T-helper 2 cell treated with Interferon-gamma antibody and Interleukin-4, amounts not matched to agents 5 μg/mL and 100 μg/mL, for 36 hours (primary cell): ENCODE measurements at regions not wholly inside any gene's neighbourhood (a gene's known extent, or its start where the extent isn't known, plus 50 kb on each side); places are given as distances from the start of the nearest gene placed in this dataset.

Experiments
- DNase-seq: peaks from one replicate; pipeline ENCODE4 v3.0.0; 2021; ENCODE audit warnings: low spot score
- H3K27ac Mint-ChIP-seq: one replicate; pipeline ENCODE4 v1.8.0; 2021; ENCODE audit warnings: mild to moderate bottlenecking, mixed read lengths
- H3K27me3 Mint-ChIP-seq: one replicate; pipeline ENCODE4 v1.8.0; 2021; ENCODE audit warnings: low read depth, mixed read lengths
- H3K36me3 Mint-ChIP-seq: one replicate; pipeline ENCODE4 v1.8.0; 2021; ENCODE audit warnings: low read depth, mixed read lengths
- H3K4me1 Mint-ChIP-seq: one replicate; pipeline ENCODE4 v1.8.0; 2021; ENCODE audit warnings: low read depth, mixed read lengths
- H3K4me3 Mint-ChIP-seq: one replicate; pipeline ENCODE4 v1.8.0; 2022; ENCODE audit warnings: mild to moderate bottlenecking, moderate library complexity, mixed read lengths
- H3K9me3 Mint-ChIP-seq: one replicate; pipeline ENCODE4 v1.8.0; 2021; ENCODE audit warnings: mixed read lengths

DNA sequence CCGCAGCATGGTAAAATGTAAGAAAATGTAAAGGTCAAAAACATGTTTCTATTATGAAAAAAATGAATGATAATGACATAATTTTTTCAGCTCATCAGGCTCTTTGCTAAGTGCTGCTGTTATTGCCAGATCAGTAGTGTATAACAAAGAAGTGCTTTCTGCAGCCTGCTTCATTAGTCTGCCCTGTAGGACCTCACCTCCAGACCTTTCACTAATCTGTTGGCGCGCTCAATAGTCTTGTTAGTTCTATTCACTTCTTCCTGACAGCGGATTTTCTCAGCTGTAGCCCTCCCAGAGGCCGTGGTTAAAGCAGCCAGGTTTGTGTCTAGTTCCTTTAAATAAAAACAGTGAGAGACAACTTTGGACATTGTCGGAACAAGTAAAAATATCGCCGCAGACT lies 97.7 kb downstream of the CDCA7 start:
- DNase-seq, result no peak
- Mint-ChIP-seq H3K4me1 (peaks cover 3% of the 10 kb centered on the region), H3K27me3 (peaks cover 25% of the 10 kb centered on the region), H3K4me3 (no peak overlapping the region), H3K36me3 (no peaks in the 10 kb centered on the region), H3K9me3 (no peaks in the 10 kb centered on the region), H3K27ac (no peak overlapping the region)

GRCh38 chr2:173456960-173457359 lies 102.3 kb downstream of the CDCA7 start:
- Mint-ChIP-seq H3K4me1 (no peaks in the 10 kb centered on the region), H3K9me3 (no peaks in the 10 kb centered on the region), H3K27me3 (peaks cover 10% of the 10 kb centered on the region), H3K4me3 (no peak overlapping the region), H3K27ac (no peak overlapping the region), H3K36me3 (no peaks in the 10 kb centered on the region)
- DNase-seq, result no peak

DNA sequence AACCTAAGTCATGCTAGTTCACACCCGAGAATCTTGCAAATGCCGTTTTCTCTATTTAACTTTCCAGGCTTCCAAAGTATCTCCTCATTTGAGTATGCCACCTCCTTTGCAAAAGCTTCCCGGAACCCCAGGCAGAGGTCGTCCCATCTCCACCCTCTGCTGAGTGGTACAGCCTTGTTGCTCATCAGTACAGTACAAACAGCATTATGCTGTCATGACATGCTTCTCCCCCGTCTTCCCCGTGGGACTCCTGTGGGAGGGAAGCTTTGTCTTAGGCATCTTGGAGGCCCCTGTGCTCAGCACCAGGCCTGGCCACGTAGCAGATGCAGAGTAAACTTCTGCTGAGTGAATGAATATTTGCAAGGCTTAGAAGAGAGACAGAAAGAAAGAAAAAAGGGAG lies 102.7 kb downstream of the CDCA7 start:
- Mint-ChIP-seq H3K9me3 (no peaks in the 10 kb centered on the region), H3K4me3 (no peak overlapping the region), H3K27ac (no peak overlapping the region), H3K36me3 (no peaks in the 10 kb centered on the region), H3K4me1 (no peaks in the 10 kb centered on the region), H3K27me3 (peaks cover 11% of the 10 kb centered on the region)
- no peak for DNase-seq

- Mint-ChIP-seq H3K4me1 (no peaks in the 10 kb centered on the region), H3K27me3 (peaks cover 16% of the 10 kb centered on the region), H3K27ac (no peak overlapping the region), H3K9me3 (no peaks in the 10 kb centered on the region), H3K4me3 (no peak overlapping the region), H3K36me3 (no peaks in the 10 kb centered on the region)
- DNase-seq, result no peak
These were observed 104.5 kb downstream of the CDCA7 start for GRCh38 chr2:173458991-173459780.

GRCh38 chr2:173462892-173463840 lies 108.5 kb downstream of the CDCA7 start:
- no peak overlapping the region for H3K27ac Mint-ChIP-seq
- no peak overlapping the region for H3K4me3 Mint-ChIP-seq
- H3K27me3 Mint-ChIP-seq, result peaks cover 12% of the 10 kb centered on the region
- no peak for DNase-seq
- H3K4me1 Mint-ChIP-seq, result no peaks in the 10 kb centered on the region
- no peaks in the 10 kb centered on the region for H3K36me3 Mint-ChIP-seq
- no peaks in the 10 kb centered on the region for H3K9me3 Mint-ChIP-seq

GRCh38 chr2:173463846-173464245 lies 109.2 kb downstream of the CDCA7 start:
- H3K27ac Mint-ChIP-seq, result no peak overlapping the region
- H3K9me3 Mint-ChIP-seq, result no peaks in the 10 kb centered on the region
- H3K4me1 Mint-ChIP-seq, result no peaks in the 10 kb centered on the region
- no peaks in the 10 kb centered on the region for H3K36me3 Mint-ChIP-seq
- peaks cover 12% of the 10 kb centered on the region for H3K27me3 Mint-ChIP-seq
- no peak overlapping the region for H3K4me3 Mint-ChIP-seq
- no peak for DNase-seq

GRCh38 chr2:173467751-173468150 lies 113.1 kb downstream of the CDCA7 start:
- Mint-ChIP-seq H3K36me3 (no peaks in the 10 kb centered on the region), H3K9me3 (peaks cover 3% of the 10 kb centered on the region), H3K4me1 (no peaks in the 10 kb centered on the region), H3K27ac (no peak overlapping the region), H3K4me3 (no peak overlapping the region), H3K27me3 (peaks cover 8% of the 10 kb centered on the region)
- no peak for DNase-seq

DNA sequence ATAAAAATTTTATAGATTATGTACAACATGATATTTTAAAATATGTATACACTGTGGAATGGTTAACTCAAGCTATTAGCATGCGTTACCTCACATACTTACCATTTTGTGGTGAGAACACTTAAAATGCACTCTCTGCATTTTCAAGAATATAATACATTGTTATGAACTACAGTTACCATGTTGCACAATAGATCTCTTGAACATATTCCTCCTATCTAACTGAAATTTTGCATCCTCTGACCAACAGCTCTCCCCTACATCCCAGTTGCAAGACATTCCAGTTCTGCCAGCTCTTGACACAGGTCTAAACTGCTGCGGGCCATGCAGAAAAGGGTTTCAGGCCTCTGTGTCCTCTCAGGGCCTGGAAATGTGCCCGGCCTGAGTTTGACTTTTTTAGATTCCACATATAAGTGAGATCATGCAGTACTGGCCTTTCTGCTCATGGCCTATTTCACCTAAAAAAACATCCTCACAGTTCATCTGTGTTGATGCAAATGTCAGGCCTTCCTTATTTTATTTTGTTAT lies 113.7 kb downstream of the CDCA7 start:
- Mint-ChIP-seq H3K4me1 (no peaks in the 10 kb centered on the region), H3K27me3 (peaks cover 3% of the 10 kb centered on the region), H3K9me3 (peaks cover 3% of the 10 kb centered on the region), H3K36me3 (no peaks in the 10 kb centered on the region), H3K4me3 (no peak overlapping the region), H3K27ac (no peak overlapping the region)
- DNase-seq, result no peak

DNA sequence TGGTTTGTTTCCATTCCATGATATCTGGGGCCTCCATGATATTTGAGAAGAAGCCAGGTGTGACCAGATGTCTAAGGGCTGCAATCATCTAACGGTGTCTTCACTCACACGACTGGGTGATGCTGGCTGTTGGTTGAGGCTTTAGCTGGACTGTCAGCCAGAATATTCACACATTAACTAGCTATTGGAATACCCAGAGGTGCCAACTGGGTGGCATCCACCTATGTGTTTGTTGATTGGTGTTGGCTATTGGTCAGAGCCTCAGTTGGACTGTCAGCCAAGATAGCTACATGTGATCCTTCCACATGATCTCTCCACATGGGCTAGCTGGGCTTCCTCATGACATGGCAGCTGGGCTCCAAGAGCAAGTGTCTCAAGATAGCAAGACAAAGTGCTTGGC lies 117.4 kb downstream of the CDCA7 start:
- H3K27ac Mint-ChIP-seq, result no peak overlapping the region
- H3K4me1 Mint-ChIP-seq, result no peaks in the 10 kb centered on the region
- DNase-seq, result no peak
- peaks cover 3% of the 10 kb centered on the region for H3K9me3 Mint-ChIP-seq
- H3K36me3 Mint-ChIP-seq, result no peaks in the 10 kb centered on the region
- H3K27me3 Mint-ChIP-seq, result peaks cover 12% of the 10 kb centered on the region
- no peak overlapping the region for H3K4me3 Mint-ChIP-seq

- H3K9me3 Mint-ChIP-seq, result no peaks in the 10 kb centered on the region
- H3K36me3 Mint-ChIP-seq, result no peaks in the 10 kb centered on the region
- peaks cover 2% of the 10 kb centered on the region for H3K27me3 Mint-ChIP-seq
- no peaks in the 10 kb centered on the region for H3K4me1 Mint-ChIP-seq
- H3K27ac Mint-ChIP-seq, result no peak overlapping the region
- no peak for DNase-seq
- no peak overlapping the region for H3K4me3 Mint-ChIP-seq
These were observed 128.5 kb downstream of the CDCA7 start for GRCh38 chr2:173483137-173483536.

GRCh38 chr2:173488861-173489260 lies 134.2 kb downstream of the CDCA7 start:
- Mint-ChIP-seq H3K4me1 (no peaks in the 10 kb centered on the region), H3K27ac (no peak overlapping the region), H3K27me3 (peaks cover 2% of the 10 kb centered on the region), H3K36me3 (no peaks in the 10 kb centered on the region), H3K4me3 (no peak overlapping the region), H3K9me3 (no peaks in the 10 kb centered on the region)
- no peak for DNase-seq

- no peak overlapping the region for H3K27ac Mint-ChIP-seq
- no peak for DNase-seq
- H3K4me3 Mint-ChIP-seq, result no peak overlapping the region
- H3K4me1 Mint-ChIP-seq, result no peaks in the 10 kb centered on the region
- no peaks in the 10 kb centered on the region for H3K36me3 Mint-ChIP-seq
- H3K9me3 Mint-ChIP-seq, result no peaks in the 10 kb centered on the region
- peaks cover 2% of the 10 kb centered on the region for H3K27me3 Mint-ChIP-seq
These were observed 136.7 kb downstream of the CDCA7 start for GRCh38 chr2:173491418-173491817.

- Mint-ChIP-seq H3K27me3 (no peaks in the 10 kb centered on the region), H3K4me1 (no peaks in the 10 kb centered on the region), H3K36me3 (no peaks in the 10 kb centered on the region), H3K27ac (no peak overlapping the region), H3K9me3 (no peaks in the 10 kb centered on the region), H3K4me3 (no peak overlapping the region)
- DNase-seq, result no peak
These were observed 139.2 kb downstream of the CDCA7 start for GRCh38 chr2:173493874-173494273.

DNA sequence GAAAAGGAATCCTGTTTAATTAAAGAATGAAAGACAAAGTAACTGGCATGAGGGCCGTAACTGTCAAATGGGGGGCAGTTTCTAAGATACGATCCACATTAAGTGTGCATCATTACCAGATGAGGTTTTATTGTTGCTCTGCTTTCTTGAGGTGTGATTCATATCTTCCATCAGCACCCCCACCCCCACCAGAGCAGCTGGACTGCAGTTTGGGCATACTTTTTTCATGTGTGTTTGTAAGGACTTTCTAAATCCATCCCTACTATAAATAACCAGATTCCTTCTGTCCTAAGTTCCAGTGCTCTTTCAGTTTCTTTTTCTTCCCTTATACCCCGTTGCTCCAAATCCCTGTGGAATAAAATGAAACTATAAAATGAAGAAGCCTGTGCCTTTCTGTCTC lies 142.1 kb downstream of the CDCA7 start:
- Mint-ChIP-seq H3K4me3 (no peak overlapping the region), H3K27ac (no peak overlapping the region), H3K27me3 (no peaks in the 10 kb centered on the region), H3K4me1 (no peaks in the 10 kb centered on the region), H3K36me3 (no peaks in the 10 kb centered on the region), H3K9me3 (peaks cover 10% of the 10 kb centered on the region)
- no peak for DNase-seq
